H9 (cell line): ENCODE measurements at regions not wholly inside any gene's neighbourhood (a gene's known extent, or its start where the extent isn't known, plus 50 kb on each side); places are given as distances from the start of the nearest gene placed in this dataset.

ENCODE experiments used
- DNase-seq: peaks from one replicate; pipeline ENCODE4 v3.0.0-alpha.2; 2017
- H2AFZ ChIP-seq: one replicate; pipeline ENCODE4 v1.6.1; 2013; ENCODE audit warnings: mild to moderate bottlenecking, low read length, control low read depth, moderate library complexity
- H2AK5ac ChIP-seq: 2 replicates; pipeline ENCODE4 v1.6.1; 2013; ENCODE audit warnings: low read length, control low read depth, mixed read lengths; ENCODE audit not compliant: insufficient read length
- H2BK120ac ChIP-seq: one replicate; pipeline ENCODE4 v1.6.1; 2013; ENCODE audit warnings: low read depth, mild to moderate bottlenecking, low read length, control low read depth, inconsistent platforms; ENCODE audit not compliant: poor library complexity, severe bottlenecking
- H2BK12ac ChIP-seq: 2 replicates; pipeline ENCODE4 v1.6.1; 2013; ENCODE audit warnings: low read length, control low read depth, mixed read lengths, low read depth; ENCODE audit not compliant: insufficient read length
- H2BK15ac ChIP-seq: 2 replicates; pipeline ENCODE4 v1.6.1; 2013; ENCODE audit warnings: low read depth, low read length, control low read depth
- H2BK20ac ChIP-seq: one replicate; pipeline ENCODE4 v1.6.1; 2013; ENCODE audit warnings: low read depth, mild to moderate bottlenecking, low read length, control low read depth, inconsistent platforms; ENCODE audit not compliant: poor library complexity, severe bottlenecking
- H2BK5ac ChIP-seq: 2 replicates; pipeline ENCODE4 v1.6.1; 2013; ENCODE audit warnings: low read length, control low read depth, mixed read lengths; ENCODE audit not compliant: insufficient read length
- H3K14ac ChIP-seq: 2 replicates; pipeline ENCODE4 v1.6.1; 2013; ENCODE audit warnings: low read length, control low read depth; ENCODE audit not compliant: insufficient read depth
- H3K18ac ChIP-seq: 2 replicates; pipeline ENCODE4 v1.6.1; 2013; ENCODE audit warnings: low read depth, mild to moderate bottlenecking, mixed read lengths, low read length, control low read depth; ENCODE audit not compliant: insufficient read length
- H3K23ac ChIP-seq: 2 replicates; pipeline ENCODE4 v1.6.1; 2013; ENCODE audit warnings: low read length, control low read depth, mixed read lengths, low read depth; ENCODE audit not compliant: insufficient read length
- H3K23me2 ChIP-seq: 2 replicates; pipeline ENCODE4 v1.6.1; 2013; ENCODE audit warnings: low read depth, mild to moderate bottlenecking, mixed read lengths, low read length, control low read depth; ENCODE audit not compliant: insufficient read length, poor library complexity, severe bottlenecking
- H3K27ac ChIP-seq: 2 replicates; pipeline ENCODE4 v1.5.1; 2013; ENCODE audit warnings: low read length, control low read depth, mixed read lengths, low read depth; ENCODE audit not compliant: insufficient read length
- H3K27me3 ChIP-seq: 2 replicates; pipeline ENCODE4 v1.6.1; 2013; ENCODE audit warnings: low read length, control low read depth, inconsistent platforms; ENCODE audit not compliant: insufficient read depth
- H3K4ac ChIP-seq: 2 replicates; pipeline ENCODE4 v1.6.1; 2013; ENCODE audit warnings: low read depth, mild to moderate bottlenecking, control low read depth, inconsistent platforms, low read length, moderate library complexity
- H3K4me1 ChIP-seq: 2 replicates; pipeline ENCODE4 v1.6.1; 2013; ENCODE audit warnings: low read length, control low read depth, inconsistent platforms; ENCODE audit not compliant: insufficient read depth
- H3K4me2 ChIP-seq: 2 replicates; pipeline ENCODE4 v1.6.1; 2013; ENCODE audit warnings: low read length, control low read depth, mixed read lengths; ENCODE audit not compliant: insufficient read length, insufficient read depth
- H3K56ac ChIP-seq: 2 replicates; pipeline ENCODE4 v1.6.1; 2013; ENCODE audit warnings: low read depth, mild to moderate bottlenecking, mixed read lengths, low read length, control low read depth; ENCODE audit not compliant: insufficient read length
- H3K79me1 ChIP-seq: 2 replicates; pipeline ENCODE4 v1.6.1; 2013; ENCODE audit warnings: low read depth, mild to moderate bottlenecking, moderate library complexity, low read length, control low read depth, inconsistent platforms; ENCODE audit not compliant: insufficient read depth, poor library complexity, severe bottlenecking
- H3K79me2 ChIP-seq: 2 replicates; pipeline ENCODE4 v1.6.1; 2013; ENCODE audit warnings: low read length, control low read depth, inconsistent platforms; ENCODE audit not compliant: insufficient read depth
- H3K9ac ChIP-seq: 2 replicates; pipeline ENCODE4 v1.6.1; 2013; ENCODE audit warnings: low read length, control low read depth, mixed read lengths; ENCODE audit not compliant: insufficient read length; ENCODE audit errors: extremely low read depth
- H3K9me3 ChIP-seq: one replicate; pipeline ENCODE4 v1.6.1; 2013; ENCODE audit warnings: low read depth, low read length, inconsistent platforms; ENCODE audit not compliant: control insufficient read depth
- H3T11ph ChIP-seq: one replicate; pipeline ENCODE4 v1.6.1; 2013; ENCODE audit warnings: mild to moderate bottlenecking, low read length, control low read depth, inconsistent platforms
- H4K20me1 ChIP-seq: one replicate; pipeline ENCODE4 v1.6.1; 2013; ENCODE audit not compliant: control insufficient read depth, insufficient read length, insufficient read depth
- H4K5ac ChIP-seq: 2 replicates; pipeline ENCODE4 v1.6.1; 2013; ENCODE audit warnings: low read depth, mild to moderate bottlenecking, mixed read lengths, low read length, control low read depth; ENCODE audit not compliant: insufficient read length
- H4K8ac ChIP-seq: replicated peaks from 2 replicates; pipeline ENCODE4 v1.6.1; 2013; ENCODE audit warnings: low read length, control low read depth, mixed read lengths, low read depth; ENCODE audit not compliant: insufficient read length
- H4K91ac ChIP-seq: 2 replicates; pipeline ENCODE4 v1.6.1; 2013; ENCODE audit warnings: low read depth, mild to moderate bottlenecking, moderate library complexity, mixed read lengths, low read length, control low read depth; ENCODE audit not compliant: insufficient read length
- H3K27ac Mint-ChIP-seq, 3 experiments: 2 replicates in 2 of 3; 3 replicates in 1 of 3; pipeline ENCODE4 v1.8.0; 2020 to 2021; ENCODE audit warnings: mixed read lengths in 3 of 3, mild to moderate bottlenecking in 1 of 3, moderate library complexity in 1 of 3
- H3K27me3 Mint-ChIP-seq: 2 replicates; pipeline ENCODE4 v1.8.0; 2021; ENCODE audit warnings: low read depth, mild to moderate bottlenecking, moderate library complexity, mixed read lengths
- H3K36me3 Mint-ChIP-seq, 3 experiments: 2 replicates in 2 of 3; 3 replicates in 1 of 3; pipeline ENCODE4 v1.8.0; 2020 to 2021; ENCODE audit warnings: low read depth in 3 of 3, mixed read lengths in 3 of 3; ENCODE audit not compliant: insufficient read depth in 1 of 3
- H3K4me1 Mint-ChIP-seq, 2 experiments: 2 replicates each; pipeline ENCODE4 v1.8.0; 2020; ENCODE audit warnings: mixed read lengths in 2 of 2
- H3K4me3 Mint-ChIP-seq, 2 experiments: 2 replicates in 1 of 2; 3 replicates in 1 of 2; pipeline ENCODE4 v1.8.0; 2020 to 2021; ENCODE audit warnings: mild to moderate bottlenecking in 2 of 2, mixed read lengths in 2 of 2, moderate library complexity in 1 of 2
- H3K9me3 Mint-ChIP-seq, 2 experiments: 2 replicates in 1 of 2; 3 replicates in 1 of 2; pipeline ENCODE4 v1.8.0; 2020; ENCODE audit warnings: mild to moderate bottlenecking in 2 of 2, mixed read lengths in 2 of 2, moderate library complexity in 1 of 2
- WGBS: extraction: QIAGEN DNeasy Blood & Tissue Kit; methylation state at CpG from one replicate; pipeline ENCODE4 v1.1.7; 2013; ENCODE audit warnings: missing lambda C conversion rate, low lambda C conversion rate, mixed read lengths; ENCODE audit not compliant: insufficient read length; ENCODE audit errors: extremely low coverage; 5-methylcytosine and 5-hydroxymethylcytosine counted together
- TF ChIP-seq, protein P1 (sequence below): fragments of 200-600 bp; sonication (generic); conservative IDR thresholded peaks from 3 replicates; pipeline ENCODE4 v1.8.0; 2021; ENCODE audit warnings: antibody characterized with exemption, mild to moderate bottlenecking

DNA sequence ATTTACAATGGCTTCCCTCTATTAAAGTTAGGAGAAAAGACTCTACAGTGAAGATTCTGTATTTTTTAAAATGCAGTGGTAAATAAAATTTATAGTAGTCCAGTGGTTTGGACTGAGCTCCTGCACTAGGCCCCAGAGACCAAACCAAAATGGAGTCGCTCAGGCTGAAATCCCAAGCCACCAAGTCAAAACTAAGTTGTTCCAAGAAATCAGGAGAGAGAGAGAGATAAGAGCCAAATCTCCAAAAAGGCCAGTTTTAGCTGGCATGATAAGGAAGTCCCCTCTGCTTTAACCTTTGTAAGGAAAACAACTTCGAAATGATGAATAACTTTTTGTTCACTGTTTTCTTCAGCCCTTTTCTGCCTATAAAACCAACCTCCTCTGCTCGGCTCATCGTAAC lies 265.9 kb upstream of the KLF14 start:
- no peak overlapping the region for H4K5ac ChIP-seq
- no peaks in the 10 kb centered on the region for H3K23me2 ChIP-seq
- no peak overlapping the region for H3K56ac ChIP-seq
- H3K4ac ChIP-seq, result no peak overlapping the region
- no peak overlapping the region for H3K27ac ChIP-seq
- H3K14ac ChIP-seq, result no peak overlapping the region
- no peak overlapping the region for H3K23ac ChIP-seq
- no peaks in the 10 kb centered on the region for H3K27me3 ChIP-seq
- no peak overlapping the region for H3K9ac ChIP-seq
- WGBS, result no CpG with 5 or more reads among the region's 4 CpGs
- H2BK20ac ChIP-seq, result no peak overlapping the region
- H3T11ph ChIP-seq, result no peak overlapping the region
- H3K4me1 Mint-ChIP-seq, result peaks cover 5 to 12% of the 10 kb centered on the region in 2 experiments
- H3K9me3 ChIP-seq, result no peaks in the 10 kb centered on the region
- DNase-seq, result no peak
- H2BK12ac ChIP-seq, result no peak overlapping the region
- no peak overlapping the region for H2BK5ac ChIP-seq
- no peak overlapping the region for H2BK120ac ChIP-seq
- no peak overlapping the region for H3K4me2 ChIP-seq
- no peaks in the 10 kb centered on the region for H3K79me1 ChIP-seq
- no peaks in the 10 kb centered on the region for H4K20me1 ChIP-seq
- H3K18ac ChIP-seq, result no peak overlapping the region
- no peaks in the 10 kb centered on the region for H3K79me2 ChIP-seq
- no peak overlapping the region for H4K8ac ChIP-seq
- no peak overlapping the region for H3K4me3 Mint-ChIP-seq
- peaks cover 6 to 7% of the 10 kb centered on the region in 2 experiments; a peak in 3 of 5 replicates for H3K9me3 Mint-ChIP-seq
- H3K27me3 Mint-ChIP-seq, result no peaks in the 10 kb centered on the region
- H3K27ac Mint-ChIP-seq, result 0 out of 7 replicates have a peak overlapping the region, but pooled peaks of 1 of the 3 experiments have one; percentile 40
- H2AK5ac ChIP-seq, result no peak overlapping the region
- H2AFZ ChIP-seq, result no peak overlapping the region
- TF ChIP-seq, protein P1, sequence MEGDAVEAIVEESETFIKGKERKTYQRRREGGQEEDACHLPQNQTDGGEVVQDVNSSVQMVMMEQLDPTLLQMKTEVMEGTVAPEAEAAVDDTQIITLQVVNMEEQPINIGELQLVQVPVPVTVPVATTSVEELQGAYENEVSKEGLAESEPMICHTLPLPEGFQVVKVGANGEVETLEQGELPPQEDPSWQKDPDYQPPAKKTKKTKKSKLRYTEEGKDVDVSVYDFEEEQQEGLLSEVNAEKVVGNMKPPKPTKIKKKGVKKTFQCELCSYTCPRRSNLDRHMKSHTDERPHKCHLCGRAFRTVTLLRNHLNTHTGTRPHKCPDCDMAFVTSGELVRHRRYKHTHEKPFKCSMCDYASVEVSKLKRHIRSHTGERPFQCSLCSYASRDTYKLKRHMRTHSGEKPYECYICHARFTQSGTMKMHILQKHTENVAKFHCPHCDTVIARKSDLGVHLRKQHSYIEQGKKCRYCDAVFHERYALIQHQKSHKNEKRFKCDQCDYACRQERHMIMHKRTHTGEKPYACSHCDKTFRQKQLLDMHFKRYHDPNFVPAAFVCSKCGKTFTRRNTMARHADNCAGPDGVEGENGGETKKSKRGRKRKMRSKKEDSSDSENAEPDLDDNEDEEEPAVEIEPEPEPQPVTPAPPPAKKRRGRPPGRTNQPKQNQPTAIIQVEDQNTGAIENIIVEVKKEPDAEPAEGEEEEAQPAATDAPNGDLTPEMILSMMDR, result no peak
- H2BK15ac ChIP-seq, result no peak overlapping the region
- peaks cover 7 to 8% (median 7%) of the 10 kb centered on the region in 3 experiments; a peak in 5 of 7 replicates for H3K36me3 Mint-ChIP-seq
- no peak overlapping the region for H4K91ac ChIP-seq
- no peaks in the 10 kb centered on the region for H3K4me1 ChIP-seq
